Thyroid gland (tissue), 4 donors: ENCODE measurements at regions not wholly inside any gene's neighbourhood (a gene's known extent, or its start where the extent isn't known, plus 50 kb on each side); places are given as distances from the start of the nearest gene placed in this dataset.
"Not testable (repeated sequence)": the region's sequence is repeated elsewhere in the genome, so short reads cannot be mapped to it uniquely, and the experiment has no call there.

Experiments
- CTCF ChIP-seq, 6 experiments: fragments of 200-600 bp in 3 of 6; fragments of 450-650 bp in 3 of 6; sonication (generic) in 3 of 6; IDR thresholded peaks; one replicate each; pipeline ENCODE4 v1.5.1; 2016 to 2019; ENCODE audit warnings: antibody characterized with exemption in 6 of 6, mild to moderate bottlenecking in 2 of 6, inconsistent platforms in 1 of 6, moderate library complexity in 1 of 6
- POLR2A ChIP-seq, 2 donors: fragments of 450-650 bp; IDR thresholded peaks; one replicate each; pipeline ENCODE4 v1.6.1; 2017; ENCODE audit warnings: antibody characterized with exemption in 2 of 2, mild to moderate bottlenecking in 2 of 2, moderate library complexity in 1 of 2

- not testable (repeated sequence) for TF ChIP-seq CTCF, POLR2A (IDR thresholded peaks at IDR 0.05)
Measured at GRCh38 chr2:175410941-175411340, 229.4 kb upstream of the ATP5MC3 start.
